ENCODE measurements at regions not wholly inside any gene's neighbourhood (a gene's known extent, or its start where the extent isn't known, plus 50 kb on each side); places are given as distances from the start of the nearest gene placed in this dataset.

DNA sequence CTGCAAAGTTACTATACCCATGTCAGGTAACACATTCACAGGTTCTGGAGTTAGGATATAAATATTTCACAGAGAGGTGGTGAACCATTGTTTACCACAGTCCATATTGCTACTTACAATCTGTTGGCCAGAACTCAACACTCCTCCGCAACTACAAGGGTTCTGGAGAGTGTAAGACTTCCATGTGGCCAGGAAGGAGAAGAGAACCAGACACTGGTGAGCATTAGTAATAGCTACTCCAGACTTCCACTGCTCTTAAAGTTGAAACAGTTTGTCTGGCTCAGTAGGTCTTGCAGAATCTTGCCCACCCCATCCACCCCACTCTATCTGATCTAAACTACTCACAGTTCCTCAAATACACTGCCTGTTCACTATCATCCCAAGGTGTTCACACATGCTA is 369.6 kb downstream of the DUSP6 start:
- DNase-seq = peak; percentile 19

DNA sequence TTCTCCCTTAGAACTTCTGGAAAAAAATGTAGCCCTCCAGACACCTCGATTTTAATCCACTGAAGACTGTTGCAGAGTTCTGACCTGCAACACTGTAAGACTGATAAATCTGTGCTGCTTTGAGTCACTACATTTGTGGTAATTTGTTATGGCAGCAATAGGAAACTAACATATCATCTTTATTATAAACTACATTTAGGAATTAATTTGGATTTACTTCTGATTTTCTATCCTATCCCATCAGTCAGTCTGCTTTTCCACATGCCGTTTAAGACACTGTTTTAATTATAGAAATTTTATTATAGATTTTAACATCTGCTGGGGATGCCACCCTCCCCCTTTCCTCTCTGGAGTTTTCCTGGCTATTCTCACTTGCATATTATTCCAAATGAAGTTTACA is 375.2 kb downstream of the DUSP6 start:
- DNase-seq = no peak

DNA sequence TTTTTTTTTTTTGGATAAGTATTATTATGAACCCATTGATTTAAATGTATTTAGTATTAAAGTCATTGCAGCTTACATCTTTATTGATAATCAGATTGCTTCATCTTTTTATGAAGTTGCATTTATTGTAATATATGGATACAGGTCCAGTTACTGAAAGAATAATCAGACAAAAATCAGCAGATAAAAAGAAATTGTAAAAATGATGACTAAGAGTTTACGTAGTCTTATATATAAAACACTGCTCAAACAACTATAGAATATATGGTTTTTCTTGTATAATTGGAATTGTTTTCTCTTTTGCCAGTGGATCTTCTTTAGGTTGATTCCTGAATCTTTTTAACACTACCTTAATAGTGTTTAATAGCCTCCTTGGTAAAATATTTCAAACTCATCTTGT is 378.3 kb downstream of the DUSP6 start:
- DNase-seq = no peak

DNA sequence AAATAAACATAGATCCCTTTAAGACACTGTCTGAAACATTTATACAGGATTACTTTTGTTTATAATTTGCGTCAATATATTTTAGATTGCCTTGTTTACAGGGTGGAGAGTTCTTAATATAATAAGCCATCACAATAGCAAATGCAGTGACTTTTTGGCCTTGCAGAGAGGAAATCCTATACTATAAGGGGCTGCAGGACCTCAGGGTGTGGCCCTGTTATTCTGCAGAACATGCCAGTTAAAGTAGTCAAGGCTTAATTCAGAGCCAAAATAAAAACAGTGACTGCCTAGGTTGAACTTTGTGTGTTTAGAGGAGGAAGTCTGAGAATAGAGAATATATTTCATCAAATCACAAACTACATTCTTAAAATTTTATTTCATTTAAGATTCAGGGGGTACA is 381.6 kb downstream of the DUSP6 start:
- DNase-seq = no peak

DNA sequence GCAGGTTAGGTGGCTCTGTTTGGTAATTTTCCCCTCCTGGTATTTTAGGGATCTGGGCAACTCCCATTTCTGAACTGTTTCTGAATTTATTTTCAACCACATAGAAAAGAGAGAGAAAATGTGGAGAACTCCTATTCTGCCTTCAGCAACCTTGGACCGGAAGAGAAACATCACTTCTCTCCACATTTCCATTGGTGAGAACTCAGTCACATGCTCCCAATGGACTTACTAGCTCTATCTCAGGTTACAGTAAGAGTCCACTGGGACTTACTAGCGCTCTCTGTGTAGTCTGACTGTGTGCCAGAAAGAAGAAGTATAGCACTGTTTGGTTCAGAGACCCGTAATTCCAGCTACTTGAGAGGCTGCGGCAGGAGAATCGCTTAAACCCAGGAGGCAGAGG is 383.2 kb downstream of the DUSP6 start:
- no peak for DNase-seq

DNA sequence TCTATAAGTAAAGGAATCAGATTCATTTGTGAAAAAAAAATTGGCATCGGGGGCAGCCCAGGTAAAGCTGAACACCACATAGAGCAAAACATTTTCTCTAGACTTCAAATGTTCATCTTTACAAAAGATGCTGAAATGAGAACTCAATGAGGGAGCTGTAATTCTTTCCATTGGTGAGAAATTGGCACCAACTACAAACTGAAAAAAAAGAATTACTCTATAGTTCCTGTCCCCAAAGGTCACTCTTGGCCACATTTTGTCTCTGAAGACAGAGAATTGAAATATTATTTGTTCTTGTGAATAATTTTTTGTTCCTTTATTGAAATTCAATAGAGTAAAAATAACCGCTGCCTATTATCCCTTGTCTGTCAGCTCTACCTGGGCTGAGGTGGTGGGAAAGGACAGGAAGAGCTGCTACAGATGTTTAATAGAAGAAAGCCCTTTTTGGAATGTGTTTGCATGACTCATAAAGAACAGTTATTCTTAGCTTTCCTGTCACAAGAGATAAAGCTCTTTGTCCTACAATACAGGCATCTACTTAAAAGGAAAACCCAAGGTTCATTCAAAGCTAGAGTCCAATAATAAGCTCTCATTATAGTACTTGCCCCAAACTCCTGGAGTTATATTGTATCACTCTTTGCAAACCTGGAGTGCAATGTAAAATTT is 380.1 kb upstream of the KITLG start:
- peak; percentile 49 for DNase-seq

DNA sequence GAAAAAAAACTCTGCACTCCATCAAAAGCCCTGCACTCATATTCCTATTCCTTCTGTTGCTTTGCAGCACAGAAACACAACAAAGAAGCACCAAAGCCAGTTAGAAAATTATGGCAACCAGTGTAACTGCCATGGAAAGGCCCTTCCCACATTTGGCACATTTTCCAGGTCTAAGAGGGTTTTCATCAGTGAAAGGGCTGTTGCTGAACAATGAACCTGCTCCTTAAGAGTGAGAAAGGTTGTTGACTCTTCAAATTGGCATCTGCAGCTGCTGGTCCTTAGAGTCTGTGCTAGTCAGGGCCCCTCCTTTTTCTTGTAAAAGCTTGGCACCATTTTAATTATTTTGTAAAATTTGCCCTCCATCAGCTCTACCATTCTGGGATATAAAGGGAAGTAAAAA is 378.7 kb upstream of the KITLG start:
- no peak for DNase-seq

DNA sequence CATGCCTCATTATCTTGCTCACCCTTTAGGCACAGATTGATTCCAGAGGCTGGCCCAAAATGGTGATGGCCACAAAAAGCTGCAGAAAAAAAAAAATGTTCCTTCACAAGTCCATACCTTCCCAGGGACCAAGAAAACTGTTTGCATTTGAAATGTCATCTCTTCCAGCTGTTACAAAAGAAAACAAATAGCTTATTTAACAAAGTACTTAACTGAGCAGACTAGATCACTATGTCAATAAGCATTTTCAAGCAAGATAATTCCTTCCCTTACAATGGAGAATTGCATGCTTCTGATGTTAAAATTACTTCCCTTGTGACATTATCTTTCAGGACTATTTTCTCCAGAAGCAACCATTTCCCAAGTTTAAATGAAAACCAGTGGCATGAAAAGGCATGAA is 377.9 kb upstream of the KITLG start:
- no peak for DNase-seq

DNA sequence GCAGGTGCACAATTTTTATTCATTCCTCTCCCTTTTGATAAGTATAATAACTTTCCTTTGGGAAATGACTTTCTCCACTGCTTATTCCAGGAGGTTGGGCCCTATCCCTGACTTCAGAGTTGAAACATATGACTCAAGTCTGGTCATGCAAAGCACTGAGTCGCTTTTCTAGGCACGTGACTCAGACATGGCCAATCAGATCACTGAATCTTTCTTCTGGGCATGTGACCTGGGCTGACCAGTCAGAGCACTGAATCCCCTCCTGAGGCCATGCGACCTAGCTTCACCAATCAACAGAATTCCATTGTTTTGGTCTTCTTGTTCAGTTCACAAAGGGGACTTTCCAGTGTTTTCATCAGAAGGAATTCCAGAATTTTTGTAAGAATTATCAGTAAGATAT is 377.1 kb upstream of the KITLG start:
- DNase-seq = no peak

DNA sequence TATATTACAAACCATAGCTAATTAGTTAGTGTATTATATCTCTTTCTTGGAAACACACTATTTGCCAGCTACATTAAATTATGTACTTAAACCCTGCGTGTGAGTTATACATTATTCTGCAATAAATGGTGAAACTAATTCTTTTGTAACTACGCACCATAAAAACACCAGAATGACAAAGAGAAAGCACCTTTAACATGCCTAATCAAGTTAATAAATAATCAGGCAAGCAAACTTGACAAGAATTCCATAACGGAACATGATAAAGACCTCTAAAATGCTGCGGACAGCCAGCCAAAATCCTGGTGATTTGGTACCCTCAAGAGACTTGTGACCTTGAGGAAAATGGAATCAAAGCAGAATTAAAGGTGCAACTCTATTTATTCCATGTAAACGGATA is 375.3 kb upstream of the KITLG start:
- DNase-seq = no peak

DNA sequence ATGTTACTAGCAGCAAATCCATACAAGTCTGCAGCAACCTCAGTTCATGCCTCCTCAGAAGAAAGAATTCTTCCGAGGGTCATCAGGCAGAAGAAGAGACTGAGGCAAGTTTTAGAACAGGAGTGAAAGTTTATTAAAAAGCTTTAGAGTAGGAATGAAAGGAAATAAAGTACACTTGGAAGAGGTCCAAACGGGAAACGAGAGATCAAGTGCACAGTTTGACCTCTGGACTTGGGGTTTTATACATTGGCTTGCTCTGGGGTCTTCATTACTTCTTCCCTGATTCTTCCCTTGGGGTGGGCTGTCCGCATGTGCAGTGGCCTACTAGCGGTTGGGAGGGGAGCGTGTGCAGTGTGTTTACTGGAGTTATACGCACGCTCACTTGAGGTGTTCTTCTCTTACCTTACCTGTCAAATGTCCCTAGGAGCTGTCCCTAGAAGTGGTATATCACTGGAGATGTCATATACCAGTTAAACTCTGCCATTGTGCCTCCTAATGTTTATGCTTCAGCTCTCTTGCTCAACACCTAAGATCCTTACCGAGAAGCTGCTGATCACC is 372.8 kb upstream of the KITLG start:
- no peak for DNase-seq

DNA sequence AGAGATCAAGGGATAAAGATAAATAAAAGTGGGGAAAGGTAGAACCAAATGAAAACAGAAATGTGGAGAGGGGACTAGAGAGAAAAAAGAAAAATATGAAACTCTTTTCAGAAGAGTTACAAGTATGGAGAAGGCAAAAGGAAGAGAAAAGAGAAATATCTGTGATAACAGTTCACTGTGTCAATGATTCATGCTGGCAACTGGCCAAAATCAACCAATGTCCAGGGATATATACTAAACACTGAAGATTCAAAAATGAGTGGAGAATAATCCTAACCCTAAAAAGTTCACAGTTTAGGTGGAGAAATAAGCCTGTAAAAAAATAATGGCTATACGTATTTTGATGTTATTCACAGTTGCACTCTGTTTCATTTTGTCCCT is 372.3 kb upstream of the KITLG start:
- peak; percentile 11 for DNase-seq

DNA sequence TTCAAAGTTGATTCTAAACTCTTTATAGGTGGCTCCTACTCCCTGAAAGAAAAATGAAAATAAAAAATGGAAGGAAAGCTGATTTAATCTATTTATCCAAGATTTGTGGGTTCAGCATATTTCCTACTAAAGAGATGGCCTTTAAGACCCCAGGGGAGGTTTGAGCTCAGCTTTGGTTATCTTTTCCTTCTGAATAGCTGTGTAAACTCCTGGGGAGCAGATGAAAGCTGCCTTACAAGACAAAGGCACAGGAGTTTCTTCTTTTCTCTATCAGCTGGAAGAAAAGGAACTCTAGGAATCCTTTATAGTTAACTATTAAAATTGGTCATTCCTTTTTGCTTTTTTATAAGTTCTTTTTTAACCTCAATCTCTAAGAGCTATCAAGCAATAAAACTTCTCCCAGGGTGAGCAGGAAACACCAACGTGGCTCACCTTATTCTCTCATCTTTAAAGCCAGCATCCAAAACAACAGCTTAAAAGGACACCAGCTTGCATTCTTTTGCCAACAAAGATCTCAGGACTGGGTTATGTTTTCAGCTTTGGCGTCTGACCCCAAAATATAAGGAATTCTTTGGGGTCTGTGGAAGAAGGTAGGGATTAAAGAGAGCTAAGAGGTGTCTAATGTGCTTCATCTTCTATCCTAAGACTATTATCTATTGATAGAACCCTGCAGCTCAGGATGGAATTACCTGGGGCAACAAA is 371.7 kb upstream of the KITLG start:
- DNase-seq = no peak

DNA sequence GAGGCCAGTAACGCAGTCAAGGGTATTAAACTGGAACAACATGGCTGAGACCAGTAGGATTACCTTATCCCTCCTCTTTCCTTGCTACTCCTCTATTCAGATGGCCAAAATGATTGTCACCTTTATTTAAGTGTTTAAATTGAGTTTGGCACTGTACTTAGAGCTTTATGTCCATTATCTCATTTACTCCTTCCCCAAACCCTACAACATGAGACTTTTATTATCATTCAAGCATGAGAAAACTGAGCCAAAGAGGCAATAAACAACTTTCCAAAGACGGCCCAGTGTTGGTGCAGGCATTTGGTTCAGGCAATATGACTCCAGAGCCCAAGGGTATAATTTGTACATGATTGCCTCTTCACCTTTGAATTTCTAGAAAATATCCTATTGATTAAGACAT is 370.9 kb upstream of the KITLG start:
- DNase-seq = no peak

DNA sequence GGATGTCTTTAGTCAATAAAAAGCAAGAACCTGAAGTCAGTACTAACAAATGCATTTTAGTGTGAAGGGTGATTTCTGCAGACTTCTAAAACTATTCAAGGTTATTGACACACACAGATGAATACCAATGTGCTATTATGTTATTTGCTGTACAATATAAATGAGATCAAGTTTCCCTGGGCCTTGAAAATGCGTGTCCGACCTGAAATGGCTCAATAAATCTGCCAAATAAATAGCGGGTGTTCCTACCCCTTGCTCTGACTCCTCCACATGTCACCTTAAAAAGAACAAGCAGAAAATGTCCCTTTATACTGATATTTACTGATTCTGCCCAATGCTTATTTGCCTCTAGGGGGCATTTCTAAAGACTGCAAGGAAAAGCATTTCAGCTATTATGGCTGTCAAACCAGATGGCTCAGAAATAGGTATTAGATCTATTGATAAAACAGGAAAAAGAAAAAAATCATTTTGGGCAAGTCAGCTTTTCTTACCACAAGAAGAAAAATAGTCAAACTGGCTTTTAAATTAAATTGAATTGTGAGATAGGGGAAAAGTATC is 367.3 kb upstream of the KITLG start:
- DNase-seq = no peak

DNA sequence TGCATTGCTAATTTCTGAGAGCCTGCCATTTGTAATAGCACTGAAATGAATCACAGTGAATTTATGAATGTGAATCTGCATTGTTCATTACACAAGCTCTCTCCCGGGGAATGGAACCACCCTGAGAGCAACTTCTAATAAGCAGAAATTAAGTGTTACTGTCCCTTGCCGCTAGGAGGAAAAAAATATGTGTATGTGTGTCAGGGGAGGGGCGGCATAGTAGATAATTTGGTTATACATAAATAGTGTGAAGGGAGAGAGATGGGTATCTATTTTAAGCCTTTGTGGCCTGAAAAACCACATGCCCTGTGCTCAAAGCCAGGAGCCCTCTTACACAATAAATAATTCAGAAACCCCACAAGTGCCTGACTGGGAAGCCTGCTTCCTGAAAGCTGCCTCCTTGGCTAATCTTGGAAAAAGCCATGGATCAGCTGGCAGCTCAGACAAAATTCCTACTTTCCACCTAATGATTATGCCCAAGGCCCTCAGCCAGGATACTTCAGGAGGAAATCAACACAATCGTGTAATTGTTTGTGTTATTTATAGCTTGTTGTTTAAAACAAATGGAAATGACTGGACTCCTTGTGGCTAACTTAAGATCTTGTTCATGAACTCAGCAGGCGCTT is 366.2 kb upstream of the KITLG start:
- DNase-seq = peak; percentile 85

DNA sequence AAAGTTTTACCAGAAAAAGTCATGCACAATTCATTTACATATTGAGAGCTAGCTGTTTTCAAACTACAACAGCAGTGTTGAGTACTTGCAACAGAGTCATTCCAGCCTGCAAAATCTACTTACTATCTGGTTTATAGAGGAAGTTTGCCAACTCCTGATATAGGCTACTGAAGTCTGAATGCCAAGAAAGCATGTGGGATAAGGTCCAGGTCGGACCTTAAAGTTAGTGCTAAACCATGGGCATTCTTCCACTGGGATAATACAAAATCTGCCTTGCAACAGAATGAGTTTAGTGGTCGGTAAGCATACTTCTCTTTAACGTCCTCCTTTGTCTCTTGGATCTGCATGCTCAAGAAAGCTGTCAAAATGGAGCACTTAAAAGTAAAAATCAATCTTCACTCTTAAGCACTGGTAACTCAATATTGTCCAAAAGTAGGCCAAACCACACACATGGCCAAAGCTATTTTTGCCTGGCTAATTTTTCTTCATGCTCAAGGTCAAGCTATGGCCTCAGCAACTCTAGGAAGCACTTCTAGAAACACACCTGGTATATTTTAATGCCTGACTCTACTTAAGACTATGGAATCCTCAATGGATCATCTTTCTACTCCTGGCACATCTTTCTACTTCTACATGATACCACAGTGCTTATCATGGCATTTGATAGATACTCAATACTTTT is 364.9 kb upstream of the KITLG start:
- no peak for DNase-seq

DNA sequence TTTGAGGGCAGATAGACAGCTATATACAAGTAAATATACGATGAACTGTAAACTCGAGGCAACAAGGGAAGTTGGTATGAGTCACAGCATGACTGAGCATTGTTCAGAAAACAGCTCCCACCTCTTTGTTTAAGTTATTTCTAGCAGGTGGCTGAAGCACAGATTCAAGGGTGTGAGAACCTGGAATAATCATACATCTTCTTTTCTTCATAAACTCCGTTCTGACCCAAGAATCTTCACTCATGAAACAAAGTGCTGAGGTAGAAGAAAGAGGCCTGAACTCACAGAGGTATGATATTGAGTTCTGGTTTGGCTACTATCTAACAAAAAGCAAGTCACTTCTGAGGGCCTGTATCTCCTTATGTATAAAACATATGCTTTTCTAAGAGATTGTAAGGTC is 364.1 kb upstream of the KITLG start:
- DNase-seq = peak; percentile 77

DNA sequence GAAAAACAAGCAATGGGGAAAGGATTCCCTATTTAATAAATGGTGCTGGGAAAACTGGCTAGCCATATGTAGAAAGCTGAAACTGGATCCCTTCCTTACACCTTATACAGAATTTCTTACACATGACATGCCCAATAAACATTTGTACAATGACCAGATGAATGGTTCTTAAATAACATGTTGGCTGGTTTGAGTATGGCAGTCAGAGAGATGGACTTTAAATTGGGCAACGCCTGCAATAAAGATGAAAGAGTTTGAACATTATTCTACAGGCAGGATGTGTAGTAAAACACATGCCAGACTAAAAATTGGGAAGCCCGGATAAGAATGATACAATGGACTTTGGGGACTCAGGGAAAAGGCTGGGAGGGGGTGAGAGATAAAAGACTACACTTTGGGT is 360.6 kb upstream of the KITLG start:
- DNase-seq = no peak

DNA sequence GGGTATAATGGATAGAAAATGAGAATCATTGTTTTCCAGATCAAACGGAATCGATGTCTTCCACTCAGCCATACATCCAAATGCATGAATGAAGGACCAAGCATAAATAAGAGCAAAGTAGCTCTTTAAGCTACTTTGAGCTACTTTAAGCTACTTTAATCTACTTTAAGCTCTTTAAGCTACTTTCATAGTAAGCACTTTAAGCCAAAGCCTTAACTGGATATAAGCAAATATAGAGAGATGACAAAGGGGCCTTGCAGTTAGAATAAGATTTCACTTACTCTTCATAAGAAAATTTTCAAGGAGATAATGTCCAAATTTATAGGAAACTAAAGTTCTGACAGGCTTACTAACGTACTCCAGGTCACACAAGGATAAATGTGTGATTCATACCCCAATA is 355.6 kb upstream of the KITLG start:
- no peak for DNase-seq

DNA sequence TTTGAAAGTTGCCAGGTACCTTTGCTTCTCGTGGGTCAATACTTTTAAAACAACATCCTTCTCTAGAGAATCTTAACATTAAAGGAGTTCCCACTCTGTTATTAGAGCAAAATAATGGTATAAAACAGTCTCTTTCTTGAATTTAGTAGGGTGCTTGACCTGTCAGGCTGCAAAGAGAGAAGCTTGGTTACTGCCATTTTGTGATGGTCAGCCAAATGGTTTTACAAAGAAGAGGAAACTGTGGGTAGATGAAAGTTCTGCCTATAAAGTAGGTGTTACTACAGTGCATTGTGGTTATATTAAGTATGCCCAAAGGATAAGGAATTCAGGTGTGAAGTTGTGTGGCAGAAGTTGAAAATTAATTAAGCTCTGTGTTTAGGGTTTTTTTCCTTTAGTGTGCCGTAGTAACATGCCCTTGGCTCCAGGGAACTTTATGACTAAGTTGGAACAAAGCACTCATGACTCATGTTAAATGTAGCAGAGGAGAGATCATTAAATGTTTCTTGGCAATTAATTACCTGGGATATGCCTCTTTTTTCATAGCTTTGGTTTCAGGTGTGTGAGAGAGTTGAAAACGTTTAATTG is 354.0 kb upstream of the KITLG start:
- DNase-seq = no peak

DNA sequence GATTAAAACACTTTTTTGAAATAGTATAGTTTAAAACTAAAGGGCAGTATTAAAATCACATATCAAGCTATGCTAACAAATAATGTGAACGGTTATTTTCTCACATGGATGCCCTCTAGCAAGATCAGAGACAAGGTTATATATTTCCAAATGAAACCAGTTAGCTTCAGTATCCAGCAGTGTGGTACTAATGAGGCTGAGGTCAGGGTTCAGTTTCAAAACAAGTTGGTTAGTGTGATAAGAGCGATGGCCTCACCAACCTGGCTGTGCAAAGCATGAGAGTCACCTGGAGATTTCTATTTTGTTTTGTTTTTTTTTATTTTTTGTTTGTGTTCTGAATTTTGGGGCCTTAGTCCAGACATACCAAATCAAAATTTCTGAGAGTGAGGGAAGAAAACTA is 352.2 kb upstream of the KITLG start:
- DNase-seq = no peak

DNA sequence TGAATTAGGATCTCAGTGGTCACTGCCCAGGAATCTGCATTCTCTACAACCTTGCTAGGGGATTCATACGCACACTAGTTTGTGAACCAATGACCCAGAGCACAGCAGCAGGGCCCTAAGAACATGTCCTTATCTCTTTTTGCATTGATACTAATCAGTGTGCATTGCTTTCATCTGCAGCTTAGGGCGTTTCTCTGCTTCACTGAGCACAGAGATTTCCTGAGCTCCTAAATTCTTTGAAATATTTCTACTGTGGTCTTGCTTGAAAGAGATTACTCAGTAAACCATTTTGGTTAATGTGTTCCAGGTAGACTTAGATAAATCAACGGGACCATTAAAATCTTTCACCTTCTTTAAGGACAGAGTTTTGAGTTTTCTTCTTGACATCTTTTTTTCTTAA is 351.3 kb upstream of the KITLG start:
- no peak for DNase-seq

Measured in OCI-M1 (cell line).